ENCODE measurements at regions not wholly inside any gene's neighbourhood (a gene's known extent, or its start where the extent isn't known, plus 50 kb on each side); places are given as distances from the start of the nearest gene placed in this dataset.
"Not testable (repeated sequence)": the region's sequence is repeated elsewhere in the genome, so short reads cannot be mapped to it uniquely, and the experiment has no call there.

- DNase-seq, result no peak
Measured at GRCh38 chr6:84344005-84344404, 116.6 kb upstream of the CEP162 start.

GRCh38 chr6:84340422-84340821, 113.0 kb upstream of the CEP162 start:
- DNase-seq, result no peak

- no peak for DNase-seq
Measured at GRCh38 chr6:84333842-84334241, 106.4 kb upstream of the CEP162 start.

GRCh38 chr6:84332139-84333034, 104.9 kb upstream of the CEP162 start:
- no peak for DNase-seq

- DNase-seq, result no peak
Measured at GRCh38 chr6:84330325-84330724, 102.9 kb upstream of the CEP162 start.

- no peak for DNase-seq
Measured at GRCh38 chr6:84329516-84329915, 102.1 kb upstream of the CEP162 start.

GRCh38 chr6:84329077-84329476, 101.6 kb upstream of the CEP162 start:
- no peak for DNase-seq

- no peak for DNase-seq
Measured at GRCh38 chr6:84317463-84317862, 90.0 kb upstream of the CEP162 start.

- no peak for DNase-seq
Measured at GRCh38 chr6:84314377-84314898, 87.0 kb upstream of the CEP162 start.

- DNase-seq, result no peak
Measured at GRCh38 chr6:84309336-84309735, 81.9 kb upstream of the CEP162 start.

- DNase-seq, result no peak
Measured at GRCh38 chr6:84304881-84305280, 77.4 kb upstream of the CEP162 start.

- not testable (repeated sequence) for DNase-seq
Measured at GRCh38 chr6:84291033-84291432, 63.6 kb upstream of the CEP162 start.

GRCh38 chr6:84284428-84285049, 57.1 kb upstream of the CEP162 start:
- no peak for DNase-seq

- no peak for DNase-seq
Measured at GRCh38 chr6:84282550-84282949, 55.1 kb upstream of the CEP162 start.

- DNase-seq, result no peak
Measured at GRCh38 chr6:84280639-84281038, 53.2 kb upstream of the CEP162 start.

GRCh38 chr6:84280030-84280429, 52.6 kb upstream of the CEP162 start:
- DNase-seq, result no peak

GRCh38 chr6:84278321-84278998, 51.0 kb upstream of the CEP162 start:
- DNase-seq, result no peak

Data from NCI-H1436 treated with DMSO at 0.1 percent for 48 hours (cell line).